ENCODE measurements at regions not wholly inside any gene's neighbourhood (a gene's known extent, or its start where the extent isn't known, plus 50 kb on each side); places are given as distances from the start of the nearest gene placed in this dataset.

DNA sequence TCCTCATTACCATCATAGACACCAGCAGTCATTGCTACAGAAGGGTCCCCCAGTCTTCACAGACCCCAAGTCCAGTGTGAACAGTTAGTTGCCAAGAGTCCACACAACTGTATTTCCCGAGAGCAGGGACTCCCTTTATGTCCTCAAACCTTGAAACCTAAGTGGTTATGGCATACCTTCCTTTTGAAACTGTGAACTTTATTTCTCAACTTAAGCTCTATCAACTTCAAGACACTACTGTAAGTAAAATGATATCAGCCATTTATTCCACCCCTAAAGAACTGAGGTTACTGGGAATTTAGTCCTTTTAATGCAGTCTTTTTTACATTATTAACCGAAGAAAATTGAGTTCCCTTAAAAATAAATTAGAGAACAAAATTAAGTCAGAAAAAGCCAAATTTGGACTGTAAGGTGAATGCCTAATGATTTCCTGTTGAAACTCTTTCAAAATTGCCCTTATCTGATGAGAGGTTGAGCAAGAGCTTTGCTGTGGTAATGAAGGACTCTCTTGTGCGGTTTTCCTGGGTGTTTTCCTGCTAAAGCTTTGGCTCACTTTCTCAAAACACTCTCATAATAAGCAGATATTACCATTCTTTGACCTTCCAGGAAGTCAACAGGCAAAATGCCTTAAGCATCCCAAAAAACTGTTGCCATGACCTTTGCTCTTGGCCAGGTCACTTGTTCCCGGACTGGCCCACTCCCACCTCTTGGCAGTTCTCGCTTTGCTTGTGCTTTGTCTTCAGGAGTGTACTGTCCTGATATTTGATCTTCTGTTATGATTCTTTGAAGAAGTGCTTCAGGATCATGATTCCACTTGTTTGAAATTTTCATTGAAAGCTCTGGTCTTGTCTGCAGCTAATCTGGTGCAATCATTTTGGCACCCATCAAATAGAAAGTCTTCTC, 765.4 kb upstream of the ANO3 start:
- no peaks in the 10 kb centered on the region for H3K79me2 ChIP-seq (ENCODE audit: insufficient read depth, low read length)
- no peak overlapping the region for H3K9ac ChIP-seq (ENCODE audit: low read length)
- H3K9me3 ChIP-seq (ENCODE audit: control insufficient read depth in 1 of 2, insufficient read depth in 1 of 2, low read depth in 1 of 2, low read length in 2 of 2), result peaks cover 15 to 21% of the 10 kb centered on the region in 2 experiments; a peak in 3 of 4 replicates
- H3K4me2 ChIP-seq (ENCODE audit: low read length), result no peak overlapping the region
- no peaks in the 10 kb centered on the region for H3K27me3 ChIP-seq (ENCODE audit: insufficient read depth, low read length)
- intact Hi-C loops (cut with micrococcal nuclease), result no loop called here
- CTCF ChIA-PET, result no interaction called here
- no TSS peak for BruUV-seq (replicated peaks)
- ATAC-seq (no peak), DNase-seq (ENCODE audit: low read depth, low spot score) (no peak)
- POLR2A ChIA-PET, result no interaction called here
- TF ChIP-seq CEBPB (IDR thresholded peaks at IDR 0.05; ENCODE audit: low read depth), result no peak
- TF ChIP-seq FOSL1 (IDR thresholded peaks at IDR 0.05; ENCODE audit: low read depth), result no peak
- no peak for TF ChIP-seq JUND (IDR thresholded peaks at IDR 0.05)
- no peak for TF ChIP-seq CBX3 (IDR thresholded peaks at IDR 0.05; ENCODE audit: low read depth)
- TF ChIP-seq EZH2phosphoT487 (IDR thresholded peaks at IDR 0.05; ENCODE audit: borderline replicate concordance), result no peak
- no peaks in the 10 kb centered on the region for H3K36me3 ChIP-seq (ENCODE audit: control insufficient read depth in 1 of 2, insufficient read depth in 2 of 2, low read length in 2 of 2)
- no peak overlapping the region for H2AFZ ChIP-seq (ENCODE audit: low read depth, low read length, poor library complexity, severe bottlenecking)
- RAD21 ChIA-PET (ENCODE audit: low non-redundant PET in 1 of 2, low total read pairs in 2 of 2, uncharacterized antibody in 2 of 2, unreplicated experiment in 2 of 2), result no interaction called here
- H3K4me1 ChIP-seq (ENCODE audit: control insufficient read depth in 1 of 2, insufficient read depth in 2 of 2, low read length in 2 of 2), result no peaks in the 10 kb centered on the region
- no peaks in the 10 kb centered on the region for H3K9me2 ChIP-seq (ENCODE audit: insufficient read depth)
- no peak overlapping the region for H3K4me3 ChIP-seq (replicated peaks in 1 of 2; ENCODE audit: low read depth in 1 of 2, low read length in 2 of 2)
- H4K20me1 ChIP-seq (ENCODE audit: insufficient read depth), result no peaks in the 10 kb centered on the region
- H3K27ac ChIP-seq (ENCODE audit: low read depth, low read length), result no peak overlapping the region

DNA sequence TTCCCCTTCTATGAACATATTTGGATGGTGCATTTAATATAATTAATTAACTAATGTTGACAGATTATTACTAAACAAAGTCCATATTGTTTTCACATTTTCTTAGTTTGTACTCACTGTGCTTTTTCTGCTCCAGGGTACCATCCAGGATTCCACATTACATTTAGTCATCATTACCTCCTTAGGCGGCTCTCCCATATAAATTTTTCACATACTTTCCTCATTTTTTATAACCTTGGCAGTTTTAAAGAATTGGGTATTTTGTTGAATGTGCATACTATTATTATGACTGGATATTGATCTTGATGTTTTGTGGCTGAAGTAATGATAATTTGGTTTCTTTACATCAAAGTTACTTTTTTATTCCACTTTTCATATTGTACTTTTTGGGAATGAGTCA, 755.6 kb upstream of the ANO3 start:
- Histone ChIP-seq H3K27ac (ENCODE audit: low read depth, low read length) (no peak overlapping the region), H3K9me2 (ENCODE audit: insufficient read depth) (no peaks in the 10 kb centered on the region), H3K4me1 (ENCODE audit: control insufficient read depth in 1 of 2, insufficient read depth in 2 of 2, low read length in 2 of 2) (no peaks in the 10 kb centered on the region), H3K36me3 (ENCODE audit: control insufficient read depth in 1 of 2, insufficient read depth in 2 of 2, low read length in 2 of 2) (no peaks in the 10 kb centered on the region), H3K27me3 (ENCODE audit: insufficient read depth, low read length) (no peaks in the 10 kb centered on the region), H3K4me3 (replicated peaks in 1 of 2; ENCODE audit: low read depth in 1 of 2, low read length in 2 of 2) (no peak overlapping the region), H3K9ac (ENCODE audit: low read length) (no peak overlapping the region), H4K20me1 (ENCODE audit: insufficient read depth) (no peaks in the 10 kb centered on the region), H3K79me2 (ENCODE audit: insufficient read depth, low read length) (no peaks in the 10 kb centered on the region), H3K4me2 (ENCODE audit: low read length) (no peak overlapping the region), H2AFZ (ENCODE audit: low read depth, low read length, poor library complexity, severe bottlenecking) (no peak overlapping the region), H3K9me3 (ENCODE audit: control insufficient read depth in 1 of 2, insufficient read depth in 1 of 2, low read depth in 1 of 2, low read length in 2 of 2) (peaks cover 12 to 16% of the 10 kb centered on the region in 2 experiments; a peak in 3 of 4 replicates)
- intact Hi-C loops (cut with micrococcal nuclease), result no loop called here
- no peak for ATAC-seq
- no TSS peak for BruUV-seq (replicated peaks)
- ChIA-PET POLR2A (no interaction called here), RAD21 (ENCODE audit: low non-redundant PET in 1 of 2, low total read pairs in 2 of 2, uncharacterized antibody in 2 of 2, unreplicated experiment in 2 of 2) (no interaction called here), CTCF (no interaction called here)
- DNase-seq (ENCODE audit: low read depth, low spot score), result no peak
- TF ChIP-seq CBX3 (IDR thresholded peaks at IDR 0.05; ENCODE audit: low read depth) (no peak), ELF1 (IDR thresholded peaks at IDR 0.05; ENCODE audit: borderline replicate concordance, low read depth) (no peak), EGR1 (IDR thresholded peaks at IDR 0.05; ENCODE audit: low read depth) (no peak), EZH2phosphoT487 (IDR thresholded peaks at IDR 0.05; ENCODE audit: borderline replicate concordance) (no peak), ZFX (IDR thresholded peaks at IDR 0.05) (no peak), SRF (IDR thresholded peaks at IDR 0.05; ENCODE audit: low read depth) (no peak), EZH2 (IDR thresholded peaks at IDR 0.05) (no peak), POLR2A (IDR thresholded peaks at IDR 0.05; ENCODE audit: borderline replicate concordance, extremely low read depth, insufficient read depth, insufficient read length) (no peak), POLR2AphosphoS5 (IDR thresholded peaks at IDR 0.05; ENCODE audit: low read depth, low read length) (no peak), YY1 (IDR thresholded peaks at IDR 0.05; ENCODE audit: extremely low read depth, insufficient replicate concordance, low read depth, low read length) (no peak)
- TF ChIP-seq, protein P1, sequence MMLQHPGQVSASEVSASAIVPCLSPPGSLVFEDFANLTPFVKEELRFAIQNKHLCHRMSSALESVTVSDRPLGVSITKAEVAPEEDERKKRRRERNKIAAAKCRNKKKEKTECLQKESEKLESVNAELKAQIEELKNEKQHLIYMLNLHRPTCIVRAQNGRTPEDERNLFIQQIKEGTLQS (IDR thresholded peaks at IDR 0.05), result no peak
- TF ChIP-seq, protein P2, sequence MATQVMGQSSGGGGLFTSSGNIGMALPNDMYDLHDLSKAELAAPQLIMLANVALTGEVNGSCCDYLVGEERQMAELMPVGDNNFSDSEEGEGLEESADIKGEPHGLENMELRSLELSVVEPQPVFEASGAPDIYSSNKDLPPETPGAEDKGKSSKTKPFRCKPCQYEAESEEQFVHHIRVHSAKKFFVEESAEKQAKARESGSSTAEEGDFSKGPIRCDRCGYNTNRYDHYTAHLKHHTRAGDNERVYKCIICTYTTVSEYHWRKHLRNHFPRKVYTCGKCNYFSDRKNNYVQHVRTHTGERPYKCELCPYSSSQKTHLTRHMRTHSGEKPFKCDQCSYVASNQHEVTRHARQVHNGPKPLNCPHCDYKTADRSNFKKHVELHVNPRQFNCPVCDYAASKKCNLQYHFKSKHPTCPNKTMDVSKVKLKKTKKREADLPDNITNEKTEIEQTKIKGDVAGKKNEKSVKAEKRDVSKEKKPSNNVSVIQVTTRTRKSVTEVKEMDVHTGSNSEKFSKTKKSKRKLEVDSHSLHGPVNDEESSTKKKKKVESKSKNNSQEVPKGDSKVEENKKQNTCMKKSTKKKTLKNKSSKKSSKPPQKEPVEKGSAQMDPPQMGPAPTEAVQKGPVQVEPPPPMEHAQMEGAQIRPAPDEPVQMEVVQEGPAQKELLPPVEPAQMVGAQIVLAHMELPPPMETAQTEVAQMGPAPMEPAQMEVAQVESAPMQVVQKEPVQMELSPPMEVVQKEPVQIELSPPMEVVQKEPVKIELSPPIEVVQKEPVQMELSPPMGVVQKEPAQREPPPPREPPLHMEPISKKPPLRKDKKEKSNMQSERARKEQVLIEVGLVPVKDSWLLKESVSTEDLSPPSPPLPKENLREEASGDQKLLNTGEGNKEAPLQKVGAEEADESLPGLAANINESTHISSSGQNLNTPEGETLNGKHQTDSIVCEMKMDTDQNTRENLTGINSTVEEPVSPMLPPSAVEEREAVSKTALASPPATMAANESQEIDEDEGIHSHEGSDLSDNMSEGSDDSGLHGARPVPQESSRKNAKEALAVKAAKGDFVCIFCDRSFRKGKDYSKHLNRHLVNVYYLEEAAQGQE (IDR thresholded peaks at IDR 0.05; ENCODE audit: low read depth), result no peak

Data from HCT116 (cell line).